ENCODE measurements at regions not wholly inside any gene's neighbourhood (a gene's known extent, or its start where the extent isn't known, plus 50 kb on each side); places are given as distances from the start of the nearest gene placed in this dataset.

GRCh38 chr11:116052603-116053547, 548.7 kb upstream of the CADM1 start:
- no peak overlapping the region for H3K4me3 ChIP-seq (ENCODE audit: control insufficient read depth, low read depth, low read length)
- TF ChIP-seq CTCF (conservative IDR thresholded peaks at IDR 0.05; ENCODE audit: control insufficient read depth, insufficient read depth, low read depth, low read length): no peak
- no peak for DNase-seq (ENCODE audit: low read depth)

- no peak overlapping the region for H3K4me3 ChIP-seq (ENCODE audit: control insufficient read depth, low read depth, low read length)
- no peak for TF ChIP-seq CTCF (conservative IDR thresholded peaks at IDR 0.05; ENCODE audit: control insufficient read depth, insufficient read depth, low read depth, low read length)
- DNase-seq (ENCODE audit: low read depth): no peak
Measured at GRCh38 chr11:116051494-116051893, 547.3 kb upstream of the CADM1 start.

GRCh38 chr11:116049383-116049782, 545.2 kb upstream of the CADM1 start:
- H3K4me3 ChIP-seq (ENCODE audit: control insufficient read depth, low read depth, low read length): no peak overlapping the region
- DNase-seq (ENCODE audit: low read depth): no peak
- no peak for TF ChIP-seq CTCF (conservative IDR thresholded peaks at IDR 0.05; ENCODE audit: control insufficient read depth, insufficient read depth, low read depth, low read length)

- DNase-seq (ENCODE audit: low read depth): no peak
- H3K4me3 ChIP-seq (ENCODE audit: control insufficient read depth, low read depth, low read length): no peak overlapping the region
- TF ChIP-seq CTCF (conservative IDR thresholded peaks at IDR 0.05; ENCODE audit: control insufficient read depth, insufficient read depth, low read depth, low read length): no peak
Measured at GRCh38 chr11:116046127-116046526, 541.9 kb upstream of the CADM1 start.

- no peak overlapping the region for H3K4me3 ChIP-seq (ENCODE audit: control insufficient read depth, low read depth, low read length)
- TF ChIP-seq CTCF (conservative IDR thresholded peaks at IDR 0.05; ENCODE audit: control insufficient read depth, insufficient read depth, low read depth, low read length): no peak
- no peak for DNase-seq (ENCODE audit: low read depth)
Measured at GRCh38 chr11:116044941-116045340, 540.7 kb upstream of the CADM1 start.

GRCh38 chr11:116044520-116044919, 540.3 kb upstream of the CADM1 start:
- no peak for TF ChIP-seq CTCF (conservative IDR thresholded peaks at IDR 0.05; ENCODE audit: control insufficient read depth, insufficient read depth, low read depth, low read length)
- DNase-seq (ENCODE audit: low read depth): no peak

More at GRCh38 chr11:116044520-116044919, 540.3 kb upstream of the CADM1 start:
- H3K4me3 ChIP-seq (ENCODE audit: control insufficient read depth, low read depth, low read length): no peak overlapping the region

All from fibroblast of mammary gland (primary cell).